ENCODE measurements at regions not wholly inside any gene's neighbourhood (a gene's known extent, or its start where the extent isn't known, plus 50 kb on each side); places are given as distances from the start of the nearest gene placed in this dataset.

GRCh38 chr2:57862727-57863126, 183.9 kb upstream of the VRK2 start:
- Histone ChIP-seq H3K27me3 (replicated peaks; ENCODE audit: control insufficient read depth, insufficient read depth, low read length) (no peaks in the 10 kb centered on the region), H3K36me3 (ENCODE audit: control insufficient read depth, insufficient read depth, low read length) (no peaks in the 10 kb centered on the region), H3K4me3 (replicated peaks; ENCODE audit: low read depth, low read length) (no peak overlapping the region)
- no peak for DNase-seq (ENCODE audit: extremely low read depth, insufficient read length)
- no peak for TF ChIP-seq CTCF (IDR thresholded peaks at IDR 0.05; ENCODE audit: insufficient read depth, low read length, poor library complexity, severe bottlenecking)

GRCh38 chr2:57864926-57865325, 181.7 kb upstream of the VRK2 start:
- no peak for TF ChIP-seq CTCF (IDR thresholded peaks at IDR 0.05; ENCODE audit: insufficient read depth, low read length, poor library complexity, severe bottlenecking)
- Histone ChIP-seq H3K4me3 (replicated peaks; ENCODE audit: low read depth, low read length) (no peak overlapping the region), H3K36me3 (ENCODE audit: control insufficient read depth, insufficient read depth, low read length) (no peaks in the 10 kb centered on the region), H3K27me3 (replicated peaks; ENCODE audit: control insufficient read depth, insufficient read depth, low read length) (no peaks in the 10 kb centered on the region)
- DNase-seq (ENCODE audit: extremely low read depth, insufficient read length): no peak

GRCh38 chr2:57867730-57868129, 178.9 kb upstream of the VRK2 start:
- DNase-seq (ENCODE audit: extremely low read depth, insufficient read length): no peak
- TF ChIP-seq CTCF (IDR thresholded peaks at IDR 0.05; ENCODE audit: insufficient read depth, low read length, poor library complexity, severe bottlenecking): no peak
- no peak overlapping the region for H3K4me3 ChIP-seq (replicated peaks; ENCODE audit: low read depth, low read length)
- no peaks in the 10 kb centered on the region for H3K36me3 ChIP-seq (ENCODE audit: control insufficient read depth, insufficient read depth, low read length)
- H3K27me3 ChIP-seq (replicated peaks; ENCODE audit: control insufficient read depth, insufficient read depth, low read length): no peaks in the 10 kb centered on the region

GRCh38 chr2:57868619-57869139, 177.9 kb upstream of the VRK2 start:
- H3K36me3 ChIP-seq (ENCODE audit: control insufficient read depth, insufficient read depth, low read length): no peaks in the 10 kb centered on the region
- DNase-seq (ENCODE audit: extremely low read depth, insufficient read length): no peak
- no peaks in the 10 kb centered on the region for H3K27me3 ChIP-seq (replicated peaks; ENCODE audit: control insufficient read depth, insufficient read depth, low read length)
- TF ChIP-seq CTCF (IDR thresholded peaks at IDR 0.05; ENCODE audit: insufficient read depth, low read length, poor library complexity, severe bottlenecking): no peak
- no peak overlapping the region for H3K4me3 ChIP-seq (replicated peaks; ENCODE audit: low read depth, low read length)

GRCh38 chr2:57869758-57870344, 176.8 kb upstream of the VRK2 start:
- Histone ChIP-seq H3K36me3 (ENCODE audit: control insufficient read depth, insufficient read depth, low read length) (no peaks in the 10 kb centered on the region), H3K27me3 (replicated peaks; ENCODE audit: control insufficient read depth, insufficient read depth, low read length) (no peaks in the 10 kb centered on the region), H3K4me3 (replicated peaks; ENCODE audit: low read depth, low read length) (no peak overlapping the region)
- TF ChIP-seq CTCF (IDR thresholded peaks at IDR 0.05; ENCODE audit: insufficient read depth, low read length, poor library complexity, severe bottlenecking): no peak
- DNase-seq (ENCODE audit: extremely low read depth, insufficient read length): no peak

GRCh38 chr2:57876313-57876712, 170.3 kb upstream of the VRK2 start:
- DNase-seq (ENCODE audit: extremely low read depth, insufficient read length): peak; percentile 46
- no peaks in the 10 kb centered on the region for H3K36me3 ChIP-seq (ENCODE audit: control insufficient read depth, insufficient read depth, low read length)
- no peak overlapping the region for H3K4me3 ChIP-seq (replicated peaks; ENCODE audit: low read depth, low read length)
- TF ChIP-seq CTCF (IDR thresholded peaks at IDR 0.05; ENCODE audit: insufficient read depth, low read length, poor library complexity, severe bottlenecking): no peak
- H3K27me3 ChIP-seq (replicated peaks; ENCODE audit: control insufficient read depth, insufficient read depth, low read length): no peaks in the 10 kb centered on the region
